ENCODE measurements at regions not wholly inside any gene's neighbourhood (a gene's known extent, or its start where the extent isn't known, plus 50 kb on each side); places are given as distances from the start of the nearest gene placed in this dataset.
A peak's percentile ranks its signal among the peaks of the same experiment; 100 is the strongest.

DNA sequence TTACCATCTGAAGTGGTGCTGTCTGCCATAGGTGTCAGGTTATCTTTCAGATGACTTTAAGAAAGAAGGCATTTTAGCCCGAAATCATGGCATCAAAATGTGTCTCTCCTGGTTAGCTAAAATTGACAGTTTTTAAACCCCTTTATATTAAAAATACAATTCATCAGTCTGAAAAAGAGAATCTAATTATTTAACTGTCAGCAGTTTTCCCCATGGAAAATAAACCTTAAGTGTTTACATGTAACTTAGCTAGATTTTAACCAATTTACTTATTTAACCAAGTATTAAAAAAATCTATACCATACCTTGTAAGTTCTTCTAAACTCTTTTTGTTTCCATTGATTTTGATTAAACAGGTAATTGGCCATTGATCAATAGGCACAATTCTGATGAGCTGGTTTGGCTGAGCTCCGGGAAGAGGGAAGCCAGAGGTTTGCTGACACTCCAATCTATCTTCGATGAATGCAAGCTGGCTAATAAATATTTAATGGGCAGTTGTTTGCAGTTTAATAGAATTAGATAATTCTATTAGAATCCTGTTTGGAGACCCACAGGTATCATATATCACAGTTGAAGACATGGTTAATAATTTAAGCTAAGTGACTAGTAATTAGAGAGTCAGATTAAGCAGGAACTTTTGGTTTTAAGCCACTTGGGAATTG, 114.0 kb downstream of the MAT2B start:
- H3K4me3 ChIP-seq (ENCODE audit: low read depth, low read length), result no peak overlapping the region
- in situ Hi-C loops (cut with HindIII; ENCODE audit: low sequenced_read_pairs), result no loop called here
- TF ChIP-seq, protein P1, sequence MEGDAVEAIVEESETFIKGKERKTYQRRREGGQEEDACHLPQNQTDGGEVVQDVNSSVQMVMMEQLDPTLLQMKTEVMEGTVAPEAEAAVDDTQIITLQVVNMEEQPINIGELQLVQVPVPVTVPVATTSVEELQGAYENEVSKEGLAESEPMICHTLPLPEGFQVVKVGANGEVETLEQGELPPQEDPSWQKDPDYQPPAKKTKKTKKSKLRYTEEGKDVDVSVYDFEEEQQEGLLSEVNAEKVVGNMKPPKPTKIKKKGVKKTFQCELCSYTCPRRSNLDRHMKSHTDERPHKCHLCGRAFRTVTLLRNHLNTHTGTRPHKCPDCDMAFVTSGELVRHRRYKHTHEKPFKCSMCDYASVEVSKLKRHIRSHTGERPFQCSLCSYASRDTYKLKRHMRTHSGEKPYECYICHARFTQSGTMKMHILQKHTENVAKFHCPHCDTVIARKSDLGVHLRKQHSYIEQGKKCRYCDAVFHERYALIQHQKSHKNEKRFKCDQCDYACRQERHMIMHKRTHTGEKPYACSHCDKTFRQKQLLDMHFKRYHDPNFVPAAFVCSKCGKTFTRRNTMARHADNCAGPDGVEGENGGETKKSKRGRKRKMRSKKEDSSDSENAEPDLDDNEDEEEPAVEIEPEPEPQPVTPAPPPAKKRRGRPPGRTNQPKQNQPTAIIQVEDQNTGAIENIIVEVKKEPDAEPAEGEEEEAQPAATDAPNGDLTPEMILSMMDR (IDR thresholded peaks at IDR 0.05; ENCODE audit: low read depth, low read length, missing control alignments), result no peak
- no peak for DNase-seq (ENCODE audit: low read depth)

GRCh38 chr5:163619951-163620350, 114.5 kb downstream of the MAT2B start:
- in situ Hi-C loops (cut with HindIII; ENCODE audit: low sequenced_read_pairs), result no loop called here
- no peak overlapping the region for H3K4me3 ChIP-seq (ENCODE audit: low read depth, low read length)
- DNase-seq (ENCODE audit: low read depth), result no peak
- TF ChIP-seq, protein P1 (IDR thresholded peaks at IDR 0.05; ENCODE audit: low read depth, low read length, missing control alignments), result no peak

DNA sequence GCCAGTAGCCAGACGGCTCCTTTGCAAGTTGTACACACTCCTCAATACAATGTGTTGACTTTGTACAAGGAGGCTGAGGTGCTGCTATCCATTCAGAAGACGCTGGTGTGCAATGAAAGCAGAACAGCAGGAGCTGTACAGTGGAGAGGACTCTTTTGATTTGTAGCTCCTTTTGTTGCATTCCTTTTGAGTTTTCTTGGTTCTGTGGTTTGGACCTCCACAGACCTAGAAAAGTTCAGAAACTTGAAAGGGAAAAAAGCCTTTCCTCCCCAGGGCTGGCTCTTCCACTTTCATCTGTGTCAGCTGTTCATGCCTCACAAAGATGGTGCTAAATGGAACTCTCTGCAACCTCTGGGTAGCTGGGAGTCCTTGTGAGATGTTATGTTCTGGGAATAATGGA, 117.4 kb downstream of the MAT2B start:
- DNase-seq (ENCODE audit: low read depth), result peak; percentile 53
- H3K4me3 ChIP-seq (ENCODE audit: low read depth, low read length), result no peak overlapping the region
- TF ChIP-seq, protein P1 (IDR thresholded peaks at IDR 0.05; ENCODE audit: low read depth, low read length, missing control alignments), result no peak
- in situ Hi-C loops (cut with HindIII; ENCODE audit: low sequenced_read_pairs), result no loop called here

DNA sequence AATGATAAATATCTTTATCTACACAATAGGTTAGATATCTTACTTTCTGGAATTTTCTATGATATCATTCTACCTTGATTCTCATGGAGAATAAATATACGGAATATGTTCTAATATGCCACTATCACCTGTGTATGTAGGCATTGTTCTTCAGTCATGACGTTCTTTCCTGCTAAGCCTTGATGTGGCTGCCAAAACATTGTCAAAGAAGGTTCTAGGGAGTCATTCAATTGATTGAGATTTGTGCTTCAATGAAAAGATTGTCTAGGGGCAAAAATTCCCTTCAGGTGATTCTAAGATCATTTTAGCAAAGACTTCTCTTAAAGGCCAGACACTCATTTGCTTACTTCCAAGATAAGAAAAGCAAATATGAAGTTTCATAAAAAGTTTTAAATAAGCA, 118.1 kb downstream of the MAT2B start:
- H3K4me3 ChIP-seq (ENCODE audit: low read depth, low read length), result no peak overlapping the region
- TF ChIP-seq, protein P1 (IDR thresholded peaks at IDR 0.05; ENCODE audit: low read depth, low read length, missing control alignments), result no peak
- DNase-seq (ENCODE audit: low read depth), result no peak
- in situ Hi-C loops (cut with HindIII; ENCODE audit: low sequenced_read_pairs), result no loop called here

GRCh38 chr5:163623986-163624385, 118.6 kb downstream of the MAT2B start:
- no peak for DNase-seq (ENCODE audit: low read depth)
- no peak overlapping the region for H3K4me3 ChIP-seq (ENCODE audit: low read depth, low read length)
- TF ChIP-seq, protein P1 (IDR thresholded peaks at IDR 0.05; ENCODE audit: low read depth, low read length, missing control alignments), result no peak
- in situ Hi-C loops (cut with HindIII; ENCODE audit: low sequenced_read_pairs), result no loop called here

DNA sequence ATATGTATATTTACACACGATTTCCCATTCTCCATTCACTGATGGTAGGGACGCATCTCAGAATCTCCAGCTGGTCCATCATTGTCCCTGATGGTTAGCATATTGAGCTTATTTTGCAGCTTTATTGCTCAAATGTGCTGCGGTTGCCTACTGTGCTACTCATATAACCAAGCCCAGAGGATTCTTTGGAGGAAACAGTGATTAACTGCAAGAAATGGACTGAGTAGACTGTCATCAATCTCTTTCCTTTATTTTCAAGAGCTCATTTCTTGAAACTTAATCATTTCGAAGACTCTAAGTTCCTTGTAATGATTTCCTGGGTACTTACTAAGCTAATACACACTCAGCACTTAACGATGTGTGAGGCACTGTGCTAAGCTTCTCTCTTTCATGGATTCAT, 119.0 kb downstream of the MAT2B start:
- TF ChIP-seq, protein P1 (IDR thresholded peaks at IDR 0.05; ENCODE audit: low read depth, low read length, missing control alignments), result no peak
- no peak for DNase-seq (ENCODE audit: low read depth)
- no peak overlapping the region for H3K4me3 ChIP-seq (ENCODE audit: low read depth, low read length)
- in situ Hi-C loops (cut with HindIII; ENCODE audit: low sequenced_read_pairs), result no loop called here

All from astrocyte of the cerebellum (primary cell).